WERI-Rb-1 (cell line): ENCODE measurements at regions not wholly inside any gene's neighbourhood (a gene's known extent, or its start where the extent isn't known, plus 50 kb on each side); places are given as distances from the start of the nearest gene placed in this dataset.
A peak's percentile ranks its signal among the peaks of the same experiment; 100 is the strongest.

Experiments
- DNase-seq: peaks from one replicate; pipeline ENCODE4 v3.0.0-alpha.2; 2020
- H3K27ac ChIP-seq: fragments of 250-450 bp; sonication (Bioruptor Pico); 2 replicates; pipeline ENCODE4 v1.5.1; 2020; ENCODE audit warnings: mild to moderate bottlenecking, moderate library complexity
- H3K27me3 ChIP-seq: fragments of 250-450 bp; sonication (Bioruptor Pico); 2 replicates; pipeline ENCODE4 v1.5.1; 2021; ENCODE audit warnings: mild to moderate bottlenecking, low read depth, moderate library complexity; ENCODE audit not compliant: insufficient read depth, severe bottlenecking
- H3K36me3 ChIP-seq: fragments of 250-450 bp; sonication (Bioruptor Pico); 2 replicates; pipeline ENCODE4 v1.5.1; 2020; ENCODE audit warnings: mild to moderate bottlenecking, moderate library complexity
- H3K4me3 ChIP-seq: 2 replicates; pipeline ENCODE4 v1.5.1; 2011; ENCODE audit warnings: low read depth, mild to moderate bottlenecking, control low read depth, low read length
- H3K9me3 ChIP-seq: fragments of 250-450 bp; sonication (Bioruptor Pico); 2 replicates; pipeline ENCODE4 v1.5.1; 2021; ENCODE audit warnings: mild to moderate bottlenecking, moderate library complexity; ENCODE audit not compliant: severe bottlenecking
- CTCF ChIP-seq: IDR thresholded peaks from 2 replicates; pipeline ENCODE4 v1.5.1; 2011; ENCODE audit warnings: low read depth, mild to moderate bottlenecking, control low read depth, inconsistent platforms, low read length

GRCh38 chr9:70478963-70479641 lies 64.6 kb upstream of the KLF9 start:
- Histone ChIP-seq H3K36me3 (no peaks in the 10 kb centered on the region), H3K27ac (peak overlapping the region; percentile 60), H3K4me3 (no peak overlapping the region), H3K27me3 (no peaks in the 10 kb centered on the region), H3K9me3 (no peaks in the 10 kb centered on the region)
- no peak for TF ChIP-seq CTCF
- no peak for DNase-seq

GRCh38 chr9:70477907-70478480 lies 63.5 kb upstream of the KLF9 start:
- DNase-seq, result no peak
- Histone ChIP-seq H3K9me3 (no peaks in the 10 kb centered on the region), H3K4me3 (no peak overlapping the region), H3K27me3 (no peaks in the 10 kb centered on the region), H3K36me3 (no peaks in the 10 kb centered on the region), H3K27ac (no peak overlapping the region)
- TF ChIP-seq CTCF, result no peak

- DNase-seq, result no peak
- Histone ChIP-seq H3K4me3 (no peak overlapping the region), H3K9me3 (no peaks in the 10 kb centered on the region), H3K27ac (no peak overlapping the region), H3K27me3 (no peaks in the 10 kb centered on the region), H3K36me3 (no peaks in the 10 kb centered on the region)
- TF ChIP-seq CTCF, result no peak
Observed at GRCh38 chr9:70477146-70477745, 62.8 kb upstream of the KLF9 start.

GRCh38 chr9:70475211-70475610 lies 60.8 kb upstream of the KLF9 start:
- no peak for DNase-seq
- no peaks in the 10 kb centered on the region for H3K9me3 ChIP-seq

GRCh38 chr9:70474413-70474812 lies 60.0 kb upstream of the KLF9 start:
- Histone ChIP-seq H3K36me3 (no peaks in the 10 kb centered on the region), H3K27ac (no peak overlapping the region)
- TF ChIP-seq CTCF, result no peak

More at GRCh38 chr9:70475211-70475610, 60.8 kb upstream of the KLF9 start:
- TF ChIP-seq CTCF, result no peak
- Histone ChIP-seq H3K27me3 (no peaks in the 10 kb centered on the region), H3K27ac (peak overlapping the region; percentile 39; the same call in 1 of the 2 replicates), H3K36me3 (no peaks in the 10 kb centered on the region), H3K4me3 (no peak overlapping the region)

More at GRCh38 chr9:70474413-70474812, 60.0 kb upstream of the KLF9 start:
- no peak for DNase-seq
- Histone ChIP-seq H3K9me3 (no peaks in the 10 kb centered on the region), H3K4me3 (no peak overlapping the region), H3K27me3 (no peaks in the 10 kb centered on the region)
